ENCODE measurements at regions not wholly inside any gene's neighbourhood (a gene's known extent, or its start where the extent isn't known, plus 50 kb on each side); places are given as distances from the start of the nearest gene placed in this dataset.
"Not testable (repeated sequence)": the region's sequence is repeated elsewhere in the genome, so short reads cannot be mapped to it uniquely, and the experiment has no call there.

GRCh38 chr5:15338546-15338945 is 161.4 kb upstream of the FBXL7 start:
- no peak for DNase-seq (ENCODE audit: low read depth in 3 of 3)

GRCh38 chr5:15334551-15335266 is 165.3 kb upstream of the FBXL7 start:
- DNase-seq (ENCODE audit: low read depth in 3 of 3), result no peak

GRCh38 chr5:15333091-15333490 is 166.9 kb upstream of the FBXL7 start:
- no peak for DNase-seq (ENCODE audit: low read depth in 3 of 3)

GRCh38 chr5:15326932-15327331 is 173.0 kb upstream of the FBXL7 start:
- DNase-seq (ENCODE audit: low read depth in 3 of 3), result no peak

GRCh38 chr5:15326471-15326870 is 173.5 kb upstream of the FBXL7 start:
- no peak for DNase-seq (ENCODE audit: low read depth in 3 of 3)

- no peak for DNase-seq (ENCODE audit: low read depth in 3 of 3)
Measured at GRCh38 chr5:15322421-15322820, 177.6 kb upstream of the FBXL7 start.

- DNase-seq (ENCODE audit: low read depth in 3 of 3), result no peak
Measured at GRCh38 chr5:15321776-15322175, 178.2 kb upstream of the FBXL7 start.

- no peak for DNase-seq (ENCODE audit: low read depth in 3 of 3)
Measured at GRCh38 chr5:15320871-15321270, 179.1 kb upstream of the FBXL7 start.

- no peak for DNase-seq (ENCODE audit: low read depth in 3 of 3)
Measured at GRCh38 chr5:15304914-15305834, 194.8 kb upstream of the FBXL7 start.

GRCh38 chr5:15304066-15304731 is 195.8 kb upstream of the FBXL7 start:
- no peak for DNase-seq (ENCODE audit: low read depth in 3 of 3)

- DNase-seq (ENCODE audit: low read depth in 3 of 3), result no peak
Measured at GRCh38 chr5:15300141-15300540, 199.8 kb upstream of the FBXL7 start.

- DNase-seq (ENCODE audit: low read depth in 3 of 3), result no peak
Measured at GRCh38 chr5:15290953-15291352, 209.0 kb upstream of the FBXL7 start.

- no peak for DNase-seq (ENCODE audit: low read depth in 3 of 3)
Measured at GRCh38 chr5:15286650-15287049, 213.3 kb upstream of the FBXL7 start.

GRCh38 chr5:15285901-15286583 is 213.9 kb upstream of the FBXL7 start:
- no peak for DNase-seq (ENCODE audit: low read depth in 3 of 3)

- DNase-seq (ENCODE audit: low read depth in 3 of 3), result no peak
Measured at GRCh38 chr5:15284706-15285105, 215.3 kb upstream of the FBXL7 start.

- no peak for DNase-seq (ENCODE audit: low read depth in 3 of 3)
Measured at GRCh38 chr5:15283076-15283475, 216.9 kb upstream of the FBXL7 start.

- DNase-seq (ENCODE audit: low read depth in 3 of 3), result no peak
Measured at GRCh38 chr5:15282611-15283010, 217.4 kb upstream of the FBXL7 start.

GRCh38 chr5:15271596-15271995 is 228.4 kb upstream of the FBXL7 start:
- DNase-seq (ENCODE audit: low read depth in 3 of 3), result not testable (repeated sequence)

GRCh38 chr5:15267966-15268365 is 232.0 kb upstream of the FBXL7 start:
- no peak for DNase-seq (ENCODE audit: low read depth in 3 of 3)

- DNase-seq (ENCODE audit: low read depth in 3 of 3), result no peak
Measured at GRCh38 chr5:15266841-15267240, 233.1 kb upstream of the FBXL7 start.

- no peak for DNase-seq (ENCODE audit: low read depth in 3 of 3)
Measured at GRCh38 chr5:15266229-15266628, 233.8 kb upstream of the FBXL7 start.

- no peak for DNase-seq (ENCODE audit: low read depth in 3 of 3)
Measured at GRCh38 chr5:15263942-15264341, 236.0 kb upstream of the FBXL7 start.

Measured in stimulated activated CD4-positive, alpha-beta T cell treated with anti-CD3 and anti-CD28 coated beads, TNF-alpha, amount 100 ng/mL, for 4 hours (primary cell).